NB4 (cell line): ENCODE measurements at regions not wholly inside any gene's neighbourhood (a gene's known extent, or its start where the extent isn't known, plus 50 kb on each side); places are given as distances from the start of the nearest gene placed in this dataset.

Experiments
- POLR2A ChIP-seq: IDR thresholded peaks from 2 replicates; pipeline ENCODE4 v1.6.1; 2011; ENCODE audit warnings: mild to moderate bottlenecking; ENCODE audit not compliant: insufficient read length; ENCODE audit errors: extremely low read depth
- TF ChIP-seq, protein P1 (sequence below): IDR thresholded peaks from one replicate; pipeline ENCODE4 v1.5.1; 2012; ENCODE audit warnings: low read depth, low read length

DNA sequence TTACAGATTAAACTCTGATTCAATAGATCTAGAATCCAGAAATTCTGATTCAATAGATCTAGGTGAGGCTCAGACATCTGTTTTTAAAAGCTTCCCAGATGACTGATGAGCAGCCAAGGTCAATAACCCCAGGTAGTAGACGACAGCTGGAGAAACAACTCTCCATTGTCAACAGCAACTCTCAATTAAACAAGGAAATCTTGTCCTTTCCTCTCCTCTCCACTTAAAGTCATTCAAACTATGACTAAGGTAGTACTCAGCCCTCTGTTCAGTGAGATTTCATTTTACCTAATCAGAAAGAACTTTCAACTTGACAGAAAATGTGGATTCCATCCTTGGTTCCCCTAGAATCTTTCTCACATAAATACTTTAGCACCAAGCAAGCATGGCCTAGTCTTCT, 94.6 kb upstream of the SCG2 start:
- TF ChIP-seq, protein P1, sequence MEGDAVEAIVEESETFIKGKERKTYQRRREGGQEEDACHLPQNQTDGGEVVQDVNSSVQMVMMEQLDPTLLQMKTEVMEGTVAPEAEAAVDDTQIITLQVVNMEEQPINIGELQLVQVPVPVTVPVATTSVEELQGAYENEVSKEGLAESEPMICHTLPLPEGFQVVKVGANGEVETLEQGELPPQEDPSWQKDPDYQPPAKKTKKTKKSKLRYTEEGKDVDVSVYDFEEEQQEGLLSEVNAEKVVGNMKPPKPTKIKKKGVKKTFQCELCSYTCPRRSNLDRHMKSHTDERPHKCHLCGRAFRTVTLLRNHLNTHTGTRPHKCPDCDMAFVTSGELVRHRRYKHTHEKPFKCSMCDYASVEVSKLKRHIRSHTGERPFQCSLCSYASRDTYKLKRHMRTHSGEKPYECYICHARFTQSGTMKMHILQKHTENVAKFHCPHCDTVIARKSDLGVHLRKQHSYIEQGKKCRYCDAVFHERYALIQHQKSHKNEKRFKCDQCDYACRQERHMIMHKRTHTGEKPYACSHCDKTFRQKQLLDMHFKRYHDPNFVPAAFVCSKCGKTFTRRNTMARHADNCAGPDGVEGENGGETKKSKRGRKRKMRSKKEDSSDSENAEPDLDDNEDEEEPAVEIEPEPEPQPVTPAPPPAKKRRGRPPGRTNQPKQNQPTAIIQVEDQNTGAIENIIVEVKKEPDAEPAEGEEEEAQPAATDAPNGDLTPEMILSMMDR, result no peak
- TF ChIP-seq POLR2A, result no peak
